ENCODE measurements at regions not wholly inside any gene's neighbourhood (a gene's known extent, or its start where the extent isn't known, plus 50 kb on each side); places are given as distances from the start of the nearest gene placed in this dataset.
A peak's percentile ranks its signal among the peaks of the same experiment; 100 is the strongest.

GRCh38 chr6:98036344-98036923 lies 753.4 kb upstream of the MMS22L start:
- Histone ChIP-seq H3K9ac (ENCODE audit: insufficient read length, low read depth) (no peak overlapping the region), H3K4me3 (ENCODE audit: insufficient read length, low read depth) (no peak overlapping the region), H3K9me3 (ENCODE audit: insufficient read depth, low read length) (no peaks in the 10 kb centered on the region), H3K36me3 (ENCODE audit: insufficient read depth, insufficient read length, low read length) (no peaks in the 10 kb centered on the region), H3K27me3 (ENCODE audit: insufficient read depth, insufficient read length) (no peaks in the 10 kb centered on the region), H3K4me1 (ENCODE audit: insufficient read depth, insufficient read length) (no peaks in the 10 kb centered on the region)
- TF ChIP-seq YY1 (IDR thresholded peaks at IDR 0.05; ENCODE audit: insufficient read depth, insufficient read length) (no peak), SUZ12 (IDR thresholded peaks at IDR 0.05; ENCODE audit: extremely low read depth, insufficient read depth, insufficient read length) (no peak), ZNF274 (IDR thresholded peaks at IDR 0.05; ENCODE audit: low read depth, low read length) (no peak)
- peak; percentile 65 for DNase-seq (ENCODE audit: low read depth, low spot score)

GRCh38 chr6:98037571-98037970 lies 754.6 kb upstream of the MMS22L start:
- Histone ChIP-seq H3K9me3 (ENCODE audit: insufficient read depth, low read length) (no peaks in the 10 kb centered on the region), H3K4me3 (ENCODE audit: insufficient read length, low read depth) (no peak overlapping the region), H3K36me3 (ENCODE audit: insufficient read depth, insufficient read length, low read length) (no peaks in the 10 kb centered on the region), H3K27me3 (ENCODE audit: insufficient read depth, insufficient read length) (no peaks in the 10 kb centered on the region), H3K9ac (ENCODE audit: insufficient read length, low read depth) (no peak overlapping the region), H3K4me1 (ENCODE audit: insufficient read depth, insufficient read length) (no peaks in the 10 kb centered on the region)
- TF ChIP-seq SUZ12 (IDR thresholded peaks at IDR 0.05; ENCODE audit: extremely low read depth, insufficient read depth, insufficient read length), result no peak
- TF ChIP-seq ZNF274 (IDR thresholded peaks at IDR 0.05; ENCODE audit: low read depth, low read length), result no peak
- no peak for TF ChIP-seq YY1 (IDR thresholded peaks at IDR 0.05; ENCODE audit: insufficient read depth, insufficient read length)
- DNase-seq (ENCODE audit: low read depth, low spot score), result no peak

GRCh38 chr6:98039443-98039842 lies 756.4 kb upstream of the MMS22L start:
- Histone ChIP-seq H3K4me3 (ENCODE audit: insufficient read length, low read depth) (no peak overlapping the region), H3K9me3 (ENCODE audit: insufficient read depth, low read length) (no peaks in the 10 kb centered on the region), H3K4me1 (ENCODE audit: insufficient read depth, insufficient read length) (no peaks in the 10 kb centered on the region), H3K27me3 (ENCODE audit: insufficient read depth, insufficient read length) (no peaks in the 10 kb centered on the region), H3K9ac (ENCODE audit: insufficient read length, low read depth) (no peak overlapping the region), H3K36me3 (ENCODE audit: insufficient read depth, insufficient read length, low read length) (no peaks in the 10 kb centered on the region)
- DNase-seq (ENCODE audit: low read depth, low spot score), result no peak
- TF ChIP-seq ZNF274 (IDR thresholded peaks at IDR 0.05; ENCODE audit: low read depth, low read length), result no peak
- no peak for TF ChIP-seq YY1 (IDR thresholded peaks at IDR 0.05; ENCODE audit: insufficient read depth, insufficient read length)
- TF ChIP-seq SUZ12 (IDR thresholded peaks at IDR 0.05; ENCODE audit: extremely low read depth, insufficient read depth, insufficient read length), result no peak

GRCh38 chr6:98039904-98040607 lies 757.0 kb upstream of the MMS22L start:
- Histone ChIP-seq H3K36me3 (ENCODE audit: insufficient read depth, insufficient read length, low read length) (no peaks in the 10 kb centered on the region), H3K4me3 (ENCODE audit: insufficient read length, low read depth) (no peak overlapping the region), H3K4me1 (ENCODE audit: insufficient read depth, insufficient read length) (no peaks in the 10 kb centered on the region), H3K27me3 (ENCODE audit: insufficient read depth, insufficient read length) (no peaks in the 10 kb centered on the region), H3K9me3 (ENCODE audit: insufficient read depth, low read length) (no peaks in the 10 kb centered on the region), H3K9ac (ENCODE audit: insufficient read length, low read depth) (no peak overlapping the region)
- DNase-seq (ENCODE audit: low read depth, low spot score), result peak; percentile 70
- TF ChIP-seq SUZ12 (IDR thresholded peaks at IDR 0.05; ENCODE audit: extremely low read depth, insufficient read depth, insufficient read length), result no peak
- TF ChIP-seq ZNF274 (IDR thresholded peaks at IDR 0.05; ENCODE audit: low read depth, low read length), result no peak
- no peak for TF ChIP-seq YY1 (IDR thresholded peaks at IDR 0.05; ENCODE audit: insufficient read depth, insufficient read length)

DNA sequence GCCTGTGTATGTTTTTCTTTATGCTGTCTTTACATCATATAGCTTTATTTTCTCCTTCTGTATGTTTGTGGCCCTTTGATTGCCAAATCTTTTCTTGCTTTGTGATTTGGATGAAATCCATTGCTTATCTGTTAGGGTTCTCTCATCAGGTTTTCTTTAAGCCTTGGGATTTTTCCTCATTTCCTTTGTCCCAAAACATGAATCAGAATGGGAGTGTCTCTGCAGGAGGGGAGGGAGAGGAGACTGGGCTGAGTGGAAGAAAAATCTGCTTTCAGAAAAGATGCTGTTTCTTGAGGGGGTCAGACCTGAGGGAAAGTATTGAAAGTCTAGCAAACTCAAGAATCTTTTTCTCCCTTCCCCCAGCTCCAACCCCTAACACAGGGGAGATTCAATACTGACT lies 758.0 kb upstream of the MMS22L start:
- peak; percentile 42 for DNase-seq (ENCODE audit: low read depth, low spot score)
- Histone ChIP-seq H3K27me3 (ENCODE audit: insufficient read depth, insufficient read length) (no peaks in the 10 kb centered on the region), H3K9ac (ENCODE audit: insufficient read length, low read depth) (no peak overlapping the region), H3K9me3 (ENCODE audit: insufficient read depth, low read length) (no peaks in the 10 kb centered on the region), H3K36me3 (ENCODE audit: insufficient read depth, insufficient read length, low read length) (no peaks in the 10 kb centered on the region), H3K4me1 (ENCODE audit: insufficient read depth, insufficient read length) (no peaks in the 10 kb centered on the region), H3K4me3 (ENCODE audit: insufficient read length, low read depth) (no peak overlapping the region)
- TF ChIP-seq ZNF274 (IDR thresholded peaks at IDR 0.05; ENCODE audit: low read depth, low read length) (no peak), SUZ12 (IDR thresholded peaks at IDR 0.05; ENCODE audit: extremely low read depth, insufficient read depth, insufficient read length) (no peak), YY1 (IDR thresholded peaks at IDR 0.05; ENCODE audit: insufficient read depth, insufficient read length) (no peak)

DNA sequence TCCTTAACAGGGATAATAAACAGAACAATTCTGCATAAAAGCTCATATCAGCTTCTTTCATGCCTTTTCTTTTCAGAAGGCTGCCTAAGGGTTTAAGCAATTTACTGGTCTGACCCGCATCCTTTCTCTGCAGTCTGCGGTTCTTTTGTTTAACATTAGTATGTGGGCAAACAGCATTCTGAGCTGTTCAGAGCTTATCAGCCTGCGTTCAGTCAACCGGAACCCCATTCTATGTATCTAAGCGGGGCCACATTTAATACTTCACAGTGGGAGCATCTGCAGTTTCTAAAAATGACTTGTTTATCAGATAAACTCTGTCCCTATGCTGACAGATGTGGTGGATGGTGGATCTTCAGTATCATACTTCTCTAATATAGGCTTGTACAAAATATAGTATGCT lies 758.9 kb upstream of the MMS22L start:
- Histone ChIP-seq H3K27me3 (ENCODE audit: insufficient read depth, insufficient read length) (no peaks in the 10 kb centered on the region), H3K4me1 (ENCODE audit: insufficient read depth, insufficient read length) (no peaks in the 10 kb centered on the region), H3K36me3 (ENCODE audit: insufficient read depth, insufficient read length, low read length) (no peaks in the 10 kb centered on the region), H3K9me3 (ENCODE audit: insufficient read depth, low read length) (no peaks in the 10 kb centered on the region), H3K9ac (ENCODE audit: insufficient read length, low read depth) (no peak overlapping the region), H3K4me3 (ENCODE audit: insufficient read length, low read depth) (no peak overlapping the region)
- TF ChIP-seq ZNF274 (IDR thresholded peaks at IDR 0.05; ENCODE audit: low read depth, low read length), result no peak
- TF ChIP-seq SUZ12 (IDR thresholded peaks at IDR 0.05; ENCODE audit: extremely low read depth, insufficient read depth, insufficient read length), result no peak
- no peak for TF ChIP-seq YY1 (IDR thresholded peaks at IDR 0.05; ENCODE audit: insufficient read depth, insufficient read length)
- DNase-seq (ENCODE audit: low read depth, low spot score), result no peak

DNA sequence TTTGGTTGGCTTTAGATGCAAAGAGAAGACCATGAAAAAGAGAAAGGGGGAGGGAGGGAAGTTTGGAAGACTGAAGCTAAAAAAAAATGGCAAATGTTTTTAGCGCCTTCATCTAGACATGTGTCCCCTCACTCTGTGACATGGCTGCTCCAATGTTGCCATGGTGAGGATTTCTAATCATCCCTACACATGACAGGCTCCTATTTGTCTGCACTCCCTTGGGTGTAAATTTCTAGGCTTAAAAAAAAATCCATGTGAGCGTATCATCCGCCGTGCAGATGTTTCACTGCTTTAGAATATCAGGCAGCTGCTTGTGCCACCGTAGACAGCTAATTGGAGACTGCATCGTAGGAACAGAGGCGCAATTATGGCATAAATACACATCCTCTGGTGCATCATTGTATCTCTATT lies 761.1 kb upstream of the MMS22L start:
- Histone ChIP-seq H3K4me1 (ENCODE audit: insufficient read depth, insufficient read length) (no peaks in the 10 kb centered on the region), H3K27me3 (ENCODE audit: insufficient read depth, insufficient read length) (no peaks in the 10 kb centered on the region), H3K36me3 (ENCODE audit: insufficient read depth, insufficient read length, low read length) (no peaks in the 10 kb centered on the region), H3K9ac (ENCODE audit: insufficient read length, low read depth) (no peak overlapping the region), H3K4me3 (ENCODE audit: insufficient read length, low read depth) (no peak overlapping the region), H3K9me3 (ENCODE audit: insufficient read depth, low read length) (no peaks in the 10 kb centered on the region)
- DNase-seq (ENCODE audit: low read depth, low spot score), result no peak
- TF ChIP-seq YY1 (IDR thresholded peaks at IDR 0.05; ENCODE audit: insufficient read depth, insufficient read length), result no peak
- no peak for TF ChIP-seq ZNF274 (IDR thresholded peaks at IDR 0.05; ENCODE audit: low read depth, low read length)
- TF ChIP-seq SUZ12 (IDR thresholded peaks at IDR 0.05; ENCODE audit: extremely low read depth, insufficient read depth, insufficient read length), result no peak
